GM21528 (cell line): ENCODE measurements at regions not wholly inside any gene's neighbourhood (a gene's known extent, or its start where the extent isn't known, plus 50 kb on each side); places are given as distances from the start of the nearest gene placed in this dataset.
"Not testable (repeated sequence)": the region's sequence is repeated elsewhere in the genome, so short reads cannot be mapped to it uniquely, and the experiment has no call there.

ENCODE experiments used
- ATAC-seq: cut with Tn5 transposase; IDR thresholded peaks from one replicate; pipeline ENCODE4 v1.9.1; 2021; ENCODE audit warnings: mild to moderate bottlenecking, moderate library complexity; ENCODE audit not compliant: unreplicated experiment, low FRiP score

DNA sequence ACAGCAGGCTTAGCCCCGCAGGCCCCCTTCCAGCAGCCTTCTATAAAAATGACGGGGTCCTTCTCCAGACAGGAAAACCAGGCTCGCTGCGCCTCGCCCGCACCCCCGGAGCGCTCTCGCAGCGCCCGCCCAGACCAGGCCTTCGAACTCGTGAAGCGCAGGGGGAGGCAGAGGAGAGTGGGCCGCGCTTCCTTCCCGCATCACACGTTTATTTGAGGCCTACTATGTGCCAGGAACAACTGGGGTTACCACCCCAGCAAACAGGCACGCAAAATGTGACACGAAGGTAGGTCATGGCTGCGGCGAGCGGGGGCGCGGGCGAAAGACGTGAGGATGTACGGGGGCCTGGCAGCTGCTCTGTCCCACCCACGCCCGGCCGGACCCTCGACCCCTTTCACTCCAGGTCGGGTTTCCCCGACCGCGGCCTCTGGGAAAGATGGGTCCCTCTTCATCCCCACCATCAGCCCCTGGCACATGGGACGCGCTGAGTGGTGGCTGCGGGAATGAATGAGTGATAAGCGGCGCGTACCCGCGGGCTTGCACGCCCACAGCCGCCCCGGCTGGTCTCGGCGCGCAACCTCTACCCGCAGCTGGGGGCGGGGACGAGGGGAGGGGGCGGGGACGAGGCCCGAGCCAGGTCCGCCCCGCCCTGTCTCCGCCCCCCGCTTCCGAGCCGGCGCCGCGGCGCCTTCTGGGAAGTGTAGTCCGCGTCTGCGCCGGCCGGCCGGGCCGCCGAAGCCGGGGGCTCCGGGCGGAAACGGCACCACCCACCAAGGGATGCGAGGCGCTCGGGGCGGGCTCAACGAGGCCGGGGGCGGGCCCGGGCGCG, 59.1 kb downstream of the ZNF467 start:
- peak; percentile 89 for ATAC-seq

DNA sequence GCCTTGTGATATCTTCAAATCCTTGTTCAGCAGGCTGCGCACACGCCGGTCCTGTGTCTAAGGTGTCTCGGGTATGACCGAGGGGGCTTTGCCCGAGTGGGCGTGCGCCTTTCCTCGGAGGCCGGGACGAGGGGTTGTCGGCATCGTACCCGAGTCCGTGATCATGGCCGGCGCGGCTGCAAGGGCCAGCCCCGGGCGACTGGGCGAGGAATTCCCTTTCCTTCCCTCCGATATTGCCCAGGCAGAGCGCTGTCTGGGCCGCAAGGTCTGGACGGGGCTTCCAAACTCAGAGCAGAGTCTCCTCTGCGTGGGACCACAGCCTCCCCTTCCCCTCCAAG, 59.7 kb downstream of the ZNF467 start:
- no peak for ATAC-seq

DNA sequence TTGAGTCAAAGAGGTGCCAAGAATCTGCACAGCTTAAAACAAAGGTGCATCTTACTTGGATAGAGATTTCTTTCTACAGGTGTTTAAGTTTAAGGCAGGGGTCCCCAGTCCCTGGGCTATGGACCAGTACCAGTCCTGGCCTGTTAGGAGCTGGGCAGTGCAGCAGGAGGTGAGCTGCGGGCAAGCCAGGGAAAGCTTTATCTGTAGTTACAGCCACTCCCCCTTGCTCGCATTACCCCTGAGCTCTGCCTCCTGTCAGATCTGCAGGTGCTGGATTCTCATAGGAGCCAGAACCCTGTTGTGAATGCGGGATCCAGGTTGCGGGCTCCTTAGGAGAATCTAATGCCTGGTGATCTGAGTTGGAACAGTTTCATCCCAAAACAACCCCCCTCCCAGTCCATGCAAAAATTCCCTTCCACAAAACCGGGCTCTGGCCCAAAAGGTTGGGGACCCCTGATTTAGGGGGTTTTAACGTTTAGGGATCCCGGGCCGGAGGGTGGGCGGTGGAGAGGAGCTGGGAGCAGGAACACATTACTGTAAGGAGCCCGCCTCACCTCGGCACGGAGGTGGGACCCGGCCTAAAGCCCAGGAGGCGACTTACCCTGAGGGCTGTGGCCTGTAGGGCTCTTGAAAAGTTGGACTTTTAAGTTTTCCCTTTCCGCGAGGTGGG, 60.2 kb downstream of the ZNF467 start:
- ATAC-seq, result no peak

DNA sequence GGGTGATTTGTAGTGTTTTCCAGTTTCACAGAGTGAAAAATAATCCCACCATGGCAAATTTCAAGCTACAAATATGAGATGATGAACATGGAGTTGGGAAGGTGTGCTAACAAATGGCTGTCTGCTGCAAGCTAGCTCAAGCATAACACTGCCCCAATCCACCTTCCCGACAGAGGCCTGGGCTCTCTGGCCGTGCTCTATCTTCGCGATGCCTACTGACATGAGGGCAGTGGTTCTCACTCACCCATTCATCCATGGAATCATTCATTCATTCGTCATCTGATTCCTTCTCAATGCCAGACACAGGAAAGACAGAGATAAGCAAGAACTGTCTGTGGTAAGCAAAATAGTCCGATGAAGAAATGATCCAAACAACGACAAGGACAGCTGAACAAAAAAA, 65.4 kb downstream of the ZNF467 start:
- no peak for ATAC-seq

DNA sequence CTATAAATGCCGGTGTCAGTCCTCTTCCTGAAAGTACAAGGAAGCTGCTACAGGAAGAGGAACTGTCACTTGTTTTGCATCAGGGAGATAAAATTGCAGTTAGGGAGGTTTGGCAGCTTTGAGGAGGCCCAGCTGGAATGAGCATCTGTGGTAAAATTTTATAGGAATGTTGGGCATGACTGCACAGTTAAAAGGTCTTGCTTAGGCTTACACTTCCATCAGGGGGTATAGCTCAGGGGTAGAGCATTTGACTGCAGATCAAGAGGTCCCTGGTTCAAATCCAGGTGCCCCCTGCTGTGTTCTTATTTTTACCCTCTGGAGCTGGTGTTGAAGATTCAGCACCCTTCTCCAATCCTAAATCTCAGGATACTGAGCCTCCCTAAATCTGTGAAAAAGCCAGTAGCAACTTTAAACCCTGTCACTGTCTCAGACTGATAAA, 65.9 kb downstream of the ZNF467 start:
- no peak for ATAC-seq

DNA sequence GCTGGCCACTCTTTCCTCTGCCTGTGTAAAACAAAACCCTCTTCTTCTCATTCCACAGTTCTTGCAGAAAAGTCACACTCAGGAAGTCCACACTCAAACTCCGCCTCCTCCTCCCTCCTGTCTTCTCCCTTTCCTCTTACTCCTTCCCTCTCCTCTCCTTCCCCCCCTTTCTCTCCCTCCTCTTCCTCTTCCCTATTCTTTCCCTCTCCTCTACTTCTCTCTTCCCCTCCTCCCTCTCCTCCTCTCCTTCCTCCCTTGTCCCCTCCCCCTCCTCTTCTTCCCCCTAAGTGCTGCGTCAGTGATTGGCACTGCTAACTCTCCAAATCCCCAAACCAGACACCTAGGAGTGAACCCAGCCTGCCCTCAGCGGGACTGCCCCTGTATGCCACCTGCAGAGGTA, 67.0 kb downstream of the ZNF467 start:
- ATAC-seq, result no peak

DNA sequence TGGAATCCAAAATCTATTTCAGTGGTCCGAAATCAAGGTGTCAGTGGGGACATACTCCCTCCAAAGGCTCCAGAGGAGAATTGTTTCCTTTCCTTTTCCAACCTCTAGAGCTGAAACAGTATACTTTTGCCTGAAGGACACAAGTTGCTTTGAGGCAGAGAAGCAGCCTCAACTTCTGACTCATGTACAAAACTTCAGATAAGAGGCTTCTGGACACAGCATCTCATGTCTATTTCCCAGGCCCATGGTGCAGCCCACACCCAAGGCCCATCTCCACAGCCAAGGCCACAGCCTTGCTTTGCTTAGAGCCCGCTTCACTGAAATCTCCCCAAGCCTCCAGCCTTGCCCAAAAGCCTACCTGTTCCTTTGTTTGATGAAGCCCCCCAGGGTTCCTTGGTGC, 68.9 kb downstream of the ZNF467 start:
- no peak for ATAC-seq

DNA sequence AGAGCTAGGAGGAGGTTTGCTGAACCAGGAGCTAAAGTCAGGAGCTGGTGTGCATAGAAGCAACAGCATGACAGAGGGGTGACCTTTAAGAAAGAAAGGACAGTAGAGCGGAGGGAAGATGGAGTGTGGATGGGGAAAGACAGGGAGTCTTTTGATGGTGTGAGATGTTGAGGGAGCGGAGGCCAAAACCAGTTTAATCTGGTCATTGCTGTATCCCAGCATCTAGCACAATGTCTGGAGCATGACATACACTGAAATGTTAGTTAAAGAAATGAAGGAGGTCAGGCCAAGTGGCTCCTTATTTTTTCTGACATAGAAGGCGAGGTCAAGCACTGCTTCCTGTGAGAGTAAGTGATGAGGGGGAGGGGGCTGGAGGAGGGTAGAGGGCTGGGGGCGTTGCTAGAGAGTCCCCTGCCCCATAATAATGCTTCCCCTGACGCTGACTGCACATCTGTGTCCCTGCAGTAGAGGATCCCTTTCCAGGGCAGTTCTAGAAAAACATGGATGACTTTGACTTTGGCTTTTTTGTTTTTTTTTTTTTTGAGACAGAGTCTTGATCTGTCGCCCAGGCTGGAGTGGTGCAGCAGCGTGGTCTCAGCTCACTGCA, 70.2 kb downstream of the ZNF467 start:
- no peak for ATAC-seq

DNA sequence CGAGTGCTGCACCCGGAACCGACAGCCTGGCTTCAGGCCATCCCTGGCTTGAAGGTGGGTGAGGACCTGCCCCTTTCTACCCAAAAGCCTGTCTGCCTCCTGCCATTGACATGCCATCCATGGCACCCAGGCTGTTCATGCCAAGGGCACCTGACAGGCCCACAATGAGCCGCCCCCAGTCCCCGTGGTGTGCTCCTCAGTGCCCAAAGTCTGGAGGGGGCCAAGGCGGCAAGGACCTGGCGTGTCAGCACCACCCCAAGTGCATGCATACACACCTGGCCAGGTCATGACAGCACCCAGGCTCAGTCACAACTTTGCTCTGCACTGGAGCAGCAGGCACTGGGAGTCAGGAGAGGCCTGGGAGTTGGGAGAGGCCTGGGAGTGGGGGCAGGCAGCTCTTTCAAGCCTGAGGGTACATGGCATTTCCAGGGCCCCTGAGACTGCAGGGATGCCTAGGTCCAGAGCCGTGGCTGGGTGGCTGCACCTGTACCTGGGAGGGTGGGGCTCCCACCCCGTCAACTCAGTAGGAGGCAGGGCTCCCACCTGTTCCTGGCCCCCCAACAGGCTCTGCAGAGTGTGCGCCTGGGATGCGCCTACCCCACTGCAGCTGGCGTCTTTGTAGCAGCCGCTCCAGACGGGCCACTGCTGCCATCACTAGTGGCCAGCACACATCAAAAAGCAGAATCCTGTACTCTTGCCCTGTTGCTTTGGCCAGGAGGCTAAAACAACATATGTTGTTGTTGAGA, 71.7 kb downstream of the ZNF467 start:
- ATAC-seq, result no peak

DNA sequence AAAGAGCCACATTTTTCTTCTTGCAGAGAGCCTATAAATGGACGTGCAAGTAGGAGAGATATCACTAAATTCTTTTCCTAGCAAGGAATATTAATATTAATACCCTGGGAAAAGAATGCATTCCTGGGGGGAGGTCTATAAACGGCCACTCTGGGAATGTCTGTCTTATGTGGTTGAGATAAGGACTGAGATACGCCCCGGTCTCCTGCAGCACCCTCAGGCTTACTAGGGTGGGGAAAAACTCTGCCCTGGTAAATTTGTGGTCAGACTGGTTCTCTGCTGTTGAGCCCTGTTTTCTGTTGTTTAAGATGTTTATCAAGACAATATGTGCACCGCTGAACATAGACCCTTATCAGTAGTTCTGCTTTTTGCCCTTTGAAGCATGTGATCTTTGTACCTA, 75.6 kb downstream of the ZNF467 start:
- not testable (repeated sequence) for ATAC-seq

DNA sequence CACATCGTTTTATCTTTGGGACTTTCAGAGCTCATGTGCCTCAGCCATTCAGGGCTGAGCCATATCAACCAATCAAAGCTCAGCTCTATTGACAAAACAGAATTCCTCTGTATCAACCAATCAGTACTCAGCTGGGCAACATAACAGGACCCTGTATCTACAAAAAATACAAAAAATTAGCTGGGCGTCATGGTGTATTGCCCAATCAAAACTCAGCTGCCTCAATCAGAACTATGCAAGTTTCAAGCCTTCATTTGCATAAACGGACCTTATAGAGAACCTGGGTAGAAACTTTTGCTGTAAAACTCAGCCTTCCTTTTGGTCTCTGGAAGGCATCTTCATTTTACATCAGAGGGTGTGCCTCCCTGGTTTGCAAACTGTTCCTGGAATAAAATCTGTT, 77.1 kb downstream of the ZNF467 start:
- ATAC-seq, result no peak

DNA sequence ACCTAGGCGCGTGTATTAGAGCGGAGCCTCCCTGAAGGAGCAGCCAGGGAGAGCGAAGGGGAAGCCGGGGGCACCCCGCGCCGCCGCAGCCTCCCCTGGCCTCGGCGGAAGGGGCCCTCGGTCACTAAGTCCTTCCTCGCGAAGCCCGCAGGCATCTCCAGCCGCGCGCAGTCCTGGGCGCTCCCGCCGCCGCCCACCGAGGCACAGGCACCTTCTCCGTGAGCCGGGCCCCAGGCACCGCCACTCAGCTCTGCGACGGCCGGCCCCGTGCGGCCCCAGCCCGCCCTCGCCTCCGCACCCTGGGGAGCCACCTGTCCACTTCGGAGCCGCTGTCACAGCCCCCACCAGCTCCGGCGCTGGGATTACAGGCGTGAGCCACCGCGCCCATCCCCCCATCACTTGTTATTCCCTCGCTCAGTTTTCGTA, 80.8 kb downstream of the ZNF467 start:
- ATAC-seq, result no peak

DNA sequence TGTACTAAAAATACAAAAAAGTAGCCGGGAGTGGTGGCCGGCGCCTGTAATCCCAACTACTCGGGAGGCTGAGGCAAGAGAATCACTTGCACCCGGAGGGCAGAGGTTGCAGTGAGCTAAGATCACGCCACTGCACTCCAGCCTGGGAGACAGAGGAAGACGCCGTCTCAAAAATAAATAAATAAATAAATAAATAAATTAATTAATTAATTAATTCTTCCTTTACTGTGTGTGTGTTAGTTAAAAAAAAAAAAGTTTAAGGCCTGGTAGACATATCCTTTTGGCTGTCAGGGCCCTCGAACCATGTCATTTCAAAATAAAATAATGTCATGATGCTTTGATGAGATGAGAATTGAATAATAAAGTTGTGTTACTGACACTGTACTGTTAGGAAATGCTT, 81.3 kb downstream of the ZNF467 start:
- no peak for ATAC-seq

DNA sequence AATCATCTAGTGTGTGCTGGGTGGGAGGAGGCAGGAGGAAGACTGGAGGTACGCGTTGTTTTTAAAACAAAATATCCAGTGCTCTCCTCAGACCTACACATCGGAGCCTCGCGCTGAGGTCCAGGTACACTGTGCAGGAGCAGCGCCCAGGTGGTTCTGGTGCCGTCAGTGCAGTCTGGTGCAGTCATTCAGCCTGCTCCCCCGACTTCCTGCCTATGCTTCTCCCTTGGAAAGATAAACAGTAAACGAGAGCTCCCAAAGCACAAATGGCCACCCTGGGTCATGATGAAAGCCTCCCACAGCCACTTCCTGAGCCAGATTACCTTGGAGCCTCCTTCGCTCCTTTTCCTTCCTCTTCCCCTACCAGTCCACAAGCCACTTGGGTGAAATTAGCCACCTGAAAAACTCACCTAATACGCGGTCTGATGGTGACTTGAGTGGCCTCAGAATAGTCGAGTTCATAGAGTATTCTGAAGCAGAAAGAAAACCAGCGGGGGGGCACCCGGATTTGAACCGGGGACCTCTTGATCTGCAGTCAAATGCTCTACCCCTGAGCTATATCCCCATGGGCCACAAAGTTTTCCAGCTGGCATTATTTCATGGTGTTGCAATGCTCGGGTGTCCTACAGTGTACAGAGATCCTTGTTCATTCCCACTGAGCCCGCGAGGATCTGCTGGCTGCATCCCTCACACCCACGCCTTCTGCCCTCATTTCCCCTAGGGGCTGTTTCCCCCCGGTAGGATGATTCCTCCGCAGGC, 82.5 kb downstream of the ZNF467 start:
- ATAC-seq, result no peak

DNA sequence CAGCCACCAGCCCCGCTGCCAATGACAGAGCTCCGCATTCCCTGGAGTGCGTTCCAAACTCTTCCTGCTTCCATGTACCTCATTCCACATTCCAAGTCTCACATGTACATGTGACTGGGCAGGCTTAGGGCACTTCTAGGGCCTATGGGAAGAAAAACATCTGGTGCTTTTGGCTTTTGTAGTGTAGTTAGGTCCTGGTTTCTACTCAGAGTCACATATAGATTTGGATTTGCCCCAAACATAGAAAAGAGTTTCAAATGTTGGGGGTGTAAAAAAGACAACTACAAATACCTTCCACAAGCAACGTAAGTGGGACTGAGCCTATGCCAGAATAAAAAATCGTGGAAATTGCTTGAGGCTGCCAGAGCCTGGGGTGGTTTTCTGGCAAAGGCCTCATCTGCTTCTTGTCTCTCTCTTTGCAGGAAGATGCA, 84.1 kb downstream of the ZNF467 start:
- ATAC-seq, result no peak

DNA sequence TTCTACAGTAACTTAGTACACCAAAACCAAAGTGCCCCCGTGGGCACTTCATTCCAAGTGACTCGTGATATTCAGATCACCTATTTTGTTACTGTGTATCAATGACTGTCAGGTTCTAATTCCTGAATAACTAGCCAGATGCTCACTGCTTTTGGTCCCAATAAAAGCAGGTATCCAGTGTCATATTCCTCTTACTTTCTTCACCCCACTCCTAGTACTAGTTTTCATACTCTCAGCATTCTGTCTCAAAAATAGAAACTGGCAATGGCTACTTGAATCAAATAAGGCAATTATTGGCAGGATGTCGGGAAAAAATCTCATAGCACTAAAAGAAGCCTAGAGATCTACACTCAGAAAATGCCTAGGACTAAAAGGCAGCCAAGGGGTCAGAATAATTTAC, 84.6 kb downstream of the ZNF467 start:
- ATAC-seq, result no peak

DNA sequence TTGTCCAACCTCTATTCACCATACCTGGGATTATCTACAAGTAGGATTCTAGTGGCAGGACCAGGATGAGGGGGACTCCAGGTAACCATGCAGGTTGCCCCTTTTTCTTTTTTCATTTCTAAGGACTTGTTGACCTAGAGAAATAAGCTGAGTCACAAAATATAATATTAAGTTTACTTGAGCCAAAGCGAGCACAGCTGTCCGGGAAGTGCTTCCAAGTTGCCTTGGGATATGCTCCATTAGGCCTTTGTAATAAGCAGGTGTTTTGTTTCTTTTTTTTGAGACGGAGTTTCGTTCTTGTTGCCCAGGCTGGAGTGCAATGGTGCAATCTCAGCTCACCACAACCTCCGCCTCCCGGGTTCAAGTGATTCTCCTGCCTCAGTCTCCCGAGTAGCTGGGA, 85.6 kb downstream of the ZNF467 start:
- not testable (repeated sequence) for ATAC-seq

DNA sequence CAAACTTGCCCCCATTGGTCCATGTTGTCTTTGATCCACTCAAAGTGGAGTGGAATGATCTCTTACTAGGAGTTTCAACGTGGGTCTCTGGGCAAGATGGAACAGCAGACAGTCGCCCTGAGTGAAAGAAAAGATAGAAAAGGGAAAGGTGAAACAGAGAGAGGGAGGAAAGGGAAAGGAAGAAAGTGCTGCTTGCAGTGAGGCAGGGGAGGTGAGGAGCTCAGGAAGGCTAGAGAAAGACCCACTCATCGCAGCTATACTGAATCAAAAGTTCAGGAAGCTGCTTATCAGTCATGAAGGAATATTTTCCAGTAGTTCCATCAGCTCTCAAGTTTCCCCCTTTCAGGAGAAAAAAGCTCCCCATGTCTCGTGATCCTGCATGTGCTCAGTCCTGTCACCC, 86.9 kb downstream of the ZNF467 start:
- no peak for ATAC-seq

DNA sequence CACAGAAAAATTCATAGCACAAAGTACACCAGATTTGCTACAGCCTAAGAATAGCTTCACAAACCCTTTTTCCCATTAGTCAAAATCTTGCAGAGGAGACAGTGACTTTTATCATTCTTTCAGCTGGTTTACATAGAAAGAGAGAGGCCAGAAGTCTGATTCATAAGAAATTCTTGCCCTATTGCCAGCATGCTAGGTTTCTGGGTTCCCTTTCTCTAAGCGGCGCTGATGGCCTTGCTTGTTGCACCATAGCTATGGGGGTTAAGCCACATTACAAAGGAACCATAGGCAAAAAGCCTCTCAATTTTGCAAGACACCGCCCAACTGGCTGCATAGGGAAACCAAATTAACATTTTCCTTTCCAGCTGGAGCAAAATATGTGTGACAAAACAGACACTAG, 87.4 kb downstream of the ZNF467 start:
- ATAC-seq, result no peak

DNA sequence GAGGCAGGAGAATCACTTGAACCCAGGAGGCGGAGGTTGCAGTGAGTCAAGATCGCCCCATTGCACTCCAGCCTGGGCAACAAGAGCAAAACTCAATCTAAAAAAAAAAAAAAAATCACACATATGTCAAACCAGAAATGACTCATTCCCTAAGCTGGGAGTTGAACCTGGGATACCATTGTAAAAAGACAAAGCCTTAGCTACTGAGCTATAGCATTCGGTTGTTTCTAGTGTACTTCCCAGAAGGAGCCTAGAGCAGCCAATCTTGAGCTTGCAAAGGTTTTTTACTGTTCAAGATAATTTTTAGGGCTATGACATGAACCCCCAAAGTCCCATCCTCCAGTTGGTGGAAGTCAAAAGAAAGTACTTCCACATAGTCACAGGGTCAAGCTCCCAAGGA, 87.9 kb downstream of the ZNF467 start:
- ATAC-seq, result no peak
